M059J (cell line): ENCODE measurements at regions not wholly inside any gene's neighbourhood (a gene's known extent, or its start where the extent isn't known, plus 50 kb on each side); places are given as distances from the start of the nearest gene placed in this dataset.

ENCODE experiments used
- DNase-seq: peaks from one replicate; pipeline ENCODE4 v3.0.0-alpha.2; 2012; ENCODE audit warnings: low read depth

DNA sequence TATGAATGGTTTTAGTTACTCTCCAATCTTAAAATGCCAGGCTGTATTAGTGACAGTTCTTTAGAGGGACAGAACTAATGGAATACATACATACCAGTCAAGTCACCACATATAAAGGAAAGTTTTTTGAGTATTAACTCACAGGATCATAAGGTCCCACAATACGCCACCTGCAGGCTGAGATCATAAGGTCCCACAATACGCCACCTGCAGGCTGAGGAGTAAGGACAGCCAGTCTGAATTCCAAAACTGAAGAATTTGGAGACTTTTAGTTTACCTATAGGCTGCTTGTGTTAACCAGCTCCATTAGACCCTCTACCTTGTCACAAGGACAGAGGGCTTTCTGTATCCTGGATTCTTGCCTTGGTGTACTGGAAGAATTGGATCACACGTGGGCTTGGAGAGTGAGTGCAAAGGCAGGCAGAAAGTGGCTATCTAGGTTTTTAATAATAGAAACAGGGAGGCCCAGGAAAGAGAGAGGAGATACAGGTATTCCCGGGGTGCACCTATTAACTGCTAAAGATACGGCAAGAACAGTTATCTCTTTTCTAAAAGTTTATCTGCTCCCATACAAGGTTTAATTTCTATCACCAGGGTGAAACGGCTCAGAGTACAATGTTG is 234.9 kb upstream of the CYRIA start:
- DNase-seq = peak; percentile 7

DNA sequence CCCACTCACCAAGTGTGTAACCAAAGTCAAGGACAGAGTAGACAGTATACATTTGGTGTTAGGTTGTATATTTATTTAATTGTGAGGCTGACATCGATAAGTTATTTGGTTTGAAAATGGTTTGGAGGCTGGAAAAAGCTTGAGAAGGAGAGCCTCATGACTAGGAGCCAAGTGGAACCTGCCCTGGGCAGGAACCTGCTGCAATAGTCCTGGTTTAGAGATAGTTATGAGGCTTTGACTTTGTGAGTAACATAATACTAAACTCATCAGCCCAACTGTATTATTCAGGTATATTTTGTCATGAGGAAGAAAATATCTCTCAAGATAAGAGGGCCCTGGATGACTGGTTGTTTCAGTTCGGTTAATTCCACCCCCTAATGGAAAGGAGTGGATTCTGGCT is 234.3 kb upstream of the CYRIA start:
- DNase-seq = no peak

DNA sequence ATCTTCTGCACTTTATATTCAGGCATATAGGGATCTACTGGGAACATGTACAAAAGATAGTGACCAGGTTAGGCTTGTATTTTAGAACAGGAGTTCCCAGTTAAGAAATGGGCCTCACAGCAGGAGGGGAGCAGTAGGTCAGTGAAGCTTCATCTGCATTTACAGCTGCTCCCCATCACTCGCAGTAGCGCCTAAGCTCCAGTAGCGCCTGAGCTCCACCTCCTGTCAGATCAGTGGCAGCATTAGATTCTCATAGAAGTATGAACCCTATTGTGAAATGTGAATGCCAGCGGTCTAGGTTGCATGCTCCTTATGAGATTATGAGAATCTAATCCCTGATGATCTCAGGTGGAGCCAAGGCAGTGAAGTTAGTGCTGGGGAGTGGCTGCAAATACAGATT is 224.4 kb upstream of the CYRIA start:
- no peak for DNase-seq

DNA sequence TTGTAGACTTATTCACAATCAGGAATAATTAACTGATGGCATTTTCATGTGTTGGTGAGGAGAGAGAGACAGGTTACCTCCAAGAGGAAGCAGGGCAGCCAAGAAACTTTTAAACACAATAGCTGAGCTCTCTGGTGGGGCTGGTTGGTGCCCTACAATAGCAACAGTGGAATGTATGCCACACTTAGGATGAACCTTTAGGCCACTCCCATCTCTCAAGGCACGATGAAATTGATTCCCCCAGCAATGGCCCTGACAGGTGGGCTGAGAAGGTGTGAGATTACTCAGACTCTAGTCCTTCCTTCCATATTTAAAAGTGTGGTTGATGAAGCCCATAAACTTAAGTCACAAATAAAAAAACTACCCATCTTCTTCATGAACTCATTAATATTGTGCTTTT is 219.4 kb upstream of the CYRIA start:
- no peak for DNase-seq

DNA sequence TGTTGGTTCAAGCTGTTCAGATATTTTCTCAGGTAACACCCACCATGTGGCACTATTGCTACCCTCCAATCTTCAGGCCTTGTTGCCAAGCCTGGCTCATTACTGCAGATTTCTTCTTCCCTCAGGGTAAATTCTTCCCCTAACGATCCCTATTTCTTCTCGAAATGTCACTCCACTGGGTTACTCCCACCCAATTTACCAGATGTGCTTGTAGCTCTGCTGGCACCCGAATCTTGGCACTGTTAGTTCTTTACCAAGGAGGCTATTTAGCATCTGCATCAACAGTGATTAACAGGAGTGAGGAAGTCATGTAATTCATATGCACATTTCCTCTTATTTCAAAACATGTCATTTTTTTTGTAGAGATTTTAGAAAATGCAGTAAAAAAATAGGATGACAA is 217.1 kb upstream of the CYRIA start:
- DNase-seq = no peak

DNA sequence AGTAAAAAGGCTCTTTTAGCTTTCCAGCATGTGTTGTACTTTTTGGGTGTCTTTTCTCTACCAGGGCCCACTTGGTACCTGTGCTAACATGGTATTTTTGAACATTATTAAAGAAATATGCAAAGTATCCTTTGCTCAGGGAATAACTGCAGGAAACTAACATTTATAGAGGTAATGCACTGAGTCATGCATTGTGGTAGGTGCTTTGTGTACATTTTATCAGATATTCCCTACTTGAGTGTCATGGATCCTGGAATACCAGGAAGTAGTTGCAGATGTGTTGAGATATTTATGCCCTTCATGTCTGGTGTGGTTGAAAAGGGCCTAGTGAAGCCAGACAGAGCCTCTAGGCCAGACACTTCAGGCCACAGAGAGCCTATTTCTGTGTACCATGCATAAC is 215.5 kb upstream of the CYRIA start:
- no peak for DNase-seq

DNA sequence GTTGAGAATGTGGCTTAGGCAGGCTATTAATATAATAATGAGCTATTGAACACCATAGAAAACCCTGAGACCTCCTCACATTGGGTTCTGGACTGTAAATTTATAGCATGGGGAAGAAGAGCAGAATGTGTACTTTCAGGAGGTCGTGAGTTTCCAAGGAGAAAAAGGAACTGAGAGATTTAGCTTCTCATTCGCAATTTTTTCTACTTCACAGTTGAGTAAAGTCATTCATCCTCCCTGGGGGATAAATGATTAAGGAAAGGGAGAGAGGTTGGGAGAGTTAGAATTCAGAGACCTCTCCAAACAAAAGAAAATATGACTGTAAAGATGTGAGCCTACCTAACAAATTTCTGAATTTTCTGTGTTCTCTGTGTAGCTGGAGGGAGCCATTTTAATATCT is 205.8 kb upstream of the CYRIA start:
- DNase-seq = no peak

DNA sequence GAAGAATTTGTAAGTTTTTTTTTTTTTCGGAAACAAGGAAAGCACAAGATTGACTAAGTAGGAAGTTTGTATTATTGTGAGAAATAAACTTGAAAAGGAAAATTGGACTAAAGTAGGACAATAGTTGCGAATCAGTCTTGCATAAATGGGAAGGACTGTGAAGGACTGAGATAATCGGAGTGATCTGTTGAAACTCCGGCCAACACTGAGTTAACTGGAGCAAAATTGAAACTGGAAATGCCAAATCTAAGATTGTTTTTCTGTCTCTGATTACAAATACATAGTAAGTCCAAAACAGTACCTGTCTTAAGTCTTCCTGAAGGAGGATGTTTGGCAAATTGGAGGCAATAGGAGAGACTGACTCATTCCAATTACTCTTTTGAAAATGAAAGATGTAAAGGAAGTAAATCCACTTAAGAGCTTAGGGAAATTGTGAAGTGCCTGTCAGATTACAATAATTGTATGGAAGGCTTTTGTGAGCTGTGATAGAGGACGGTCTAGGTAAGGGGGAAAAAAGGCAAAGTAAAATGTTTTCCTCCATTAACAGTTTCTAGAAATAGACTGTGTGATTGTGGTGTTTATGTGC is 204.9 kb upstream of the CYRIA start:
- no peak for DNase-seq

DNA sequence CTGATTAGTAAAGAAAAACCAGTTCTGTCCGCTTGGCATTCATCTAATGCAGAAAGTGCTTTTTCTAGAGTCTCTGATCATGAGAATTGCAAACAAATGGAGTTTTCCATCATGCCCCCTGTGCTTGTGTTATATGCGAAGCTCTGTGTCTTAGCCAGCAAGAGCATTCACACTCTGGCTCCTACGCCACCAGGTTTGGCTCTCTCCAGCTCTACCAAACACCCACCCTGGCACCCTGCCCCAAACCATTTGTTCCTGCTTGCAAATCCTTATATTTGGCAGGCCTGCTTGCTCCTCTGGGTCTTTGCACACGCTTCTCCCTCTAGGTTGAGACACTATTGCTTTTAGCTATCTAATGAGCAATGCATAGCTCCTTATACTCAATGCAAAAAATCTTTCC is 204.1 kb upstream of the CYRIA start:
- no peak for DNase-seq

DNA sequence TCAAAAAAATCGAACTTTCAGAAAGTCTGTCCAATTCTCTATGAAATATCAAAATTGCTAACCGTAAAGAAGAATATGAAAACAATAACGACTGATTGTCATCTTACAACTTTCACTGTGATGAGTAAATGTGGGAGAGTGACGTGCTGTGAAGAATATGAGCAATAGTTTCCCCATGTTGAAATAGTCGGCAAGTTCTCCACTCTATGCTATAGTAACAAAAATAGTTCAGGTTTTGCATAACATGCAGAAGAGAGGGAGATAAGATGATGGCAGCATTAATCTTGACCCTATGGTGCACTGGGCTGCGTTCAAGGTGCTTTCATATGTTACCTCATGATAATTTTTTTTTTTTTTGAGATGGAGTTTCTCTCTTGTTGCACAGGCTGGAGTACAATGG is 196.8 kb upstream of the CYRIA start:
- DNase-seq = no peak

DNA sequence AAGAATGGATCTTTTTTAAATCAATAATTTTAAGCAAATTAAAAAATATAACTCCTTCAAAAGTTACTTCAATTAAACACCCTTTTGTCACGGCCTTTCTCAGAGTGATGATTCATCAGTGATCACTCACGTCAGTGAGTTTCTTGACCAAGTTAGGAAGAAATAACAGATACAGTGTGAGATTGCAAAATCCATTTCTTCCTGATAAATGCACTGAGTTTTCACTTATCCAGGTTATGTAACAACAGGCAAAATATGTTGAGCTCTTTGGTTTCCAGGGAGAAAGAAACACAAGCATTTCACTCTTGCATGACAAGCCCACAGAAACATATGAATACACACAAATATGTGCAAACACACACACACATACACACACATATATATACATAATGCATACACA is 195.9 kb upstream of the CYRIA start:
- DNase-seq = peak; percentile 9

DNA sequence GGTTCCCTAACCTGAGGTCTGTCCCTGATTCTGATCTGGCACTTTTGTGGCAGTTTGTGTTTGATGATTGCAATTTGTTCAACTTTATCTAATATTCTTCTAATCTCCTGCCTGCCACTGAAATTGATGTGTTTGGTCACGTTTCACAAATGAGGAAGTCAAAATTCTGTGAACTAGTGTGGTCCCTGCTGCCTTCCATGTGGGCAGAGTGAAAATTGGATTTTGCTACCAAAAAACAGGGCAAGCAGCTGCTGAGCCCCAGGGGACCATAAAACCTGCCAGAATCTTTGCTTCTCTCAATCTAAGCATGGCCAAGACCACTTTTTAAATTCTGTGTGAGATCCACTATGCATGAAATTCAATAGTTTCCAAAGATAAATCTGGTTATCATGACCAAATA is 195.5 kb upstream of the CYRIA start:
- DNase-seq = no peak

DNA sequence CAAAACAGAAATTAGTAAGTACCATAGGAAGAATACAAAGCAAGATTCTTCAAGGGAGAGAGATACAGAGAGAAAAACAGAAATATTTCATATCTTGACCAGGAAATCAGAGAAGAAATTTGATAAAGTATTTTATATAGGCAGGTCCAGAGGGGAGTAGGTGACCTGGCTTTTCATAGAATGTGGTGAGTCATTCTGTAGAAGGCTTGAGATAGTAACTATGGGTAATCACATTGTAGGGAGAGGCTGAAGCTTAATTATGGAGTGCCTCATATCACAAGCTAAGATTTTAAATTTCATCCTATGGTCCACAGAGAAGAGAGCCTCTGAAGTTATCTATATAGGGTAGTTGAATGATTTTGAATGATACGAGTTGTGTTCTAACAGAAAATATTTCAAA is 195.0 kb upstream of the CYRIA start:
- DNase-seq = no peak

DNA sequence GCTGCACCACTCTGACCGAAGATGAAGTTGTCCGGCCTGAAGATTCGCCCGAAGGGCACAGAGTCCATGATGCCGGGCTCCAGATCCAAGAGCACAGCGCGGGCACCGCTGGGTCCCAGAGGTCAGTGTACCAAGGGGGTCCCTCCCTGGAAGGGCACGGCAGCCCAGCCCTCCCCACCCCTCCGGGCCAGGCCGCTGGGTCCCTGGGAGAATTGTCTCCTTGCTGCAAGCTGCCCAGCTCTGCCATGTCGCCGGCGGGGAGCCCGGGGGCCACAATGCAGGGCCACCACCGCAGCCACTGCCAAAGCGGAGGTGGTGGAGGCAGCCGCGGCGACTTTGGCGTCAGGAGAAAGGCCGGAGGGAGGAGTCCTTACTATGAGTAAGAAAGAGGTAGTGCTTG is 189.5 kb upstream of the CYRIA start:
- DNase-seq = no peak

DNA sequence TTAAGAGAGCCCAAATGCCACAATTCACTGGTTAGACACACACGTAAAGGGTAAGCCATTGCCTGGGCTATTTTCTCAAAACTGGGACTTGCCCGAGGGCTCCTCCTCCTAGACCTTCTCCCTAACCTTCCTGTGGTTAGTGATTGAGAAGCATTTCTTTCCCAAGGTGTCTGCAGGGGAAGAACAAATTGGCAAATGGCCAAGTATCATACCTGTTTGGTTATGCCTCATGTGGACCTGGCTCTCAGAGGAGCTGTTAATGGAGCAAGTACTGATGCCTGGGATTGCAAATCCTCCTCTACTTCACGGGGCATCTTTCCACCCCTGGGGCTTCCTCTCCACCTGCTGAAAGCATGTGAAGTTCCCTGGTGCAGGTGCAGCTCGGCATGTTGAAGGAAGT is 187.5 kb upstream of the CYRIA start:
- DNase-seq = no peak

DNA sequence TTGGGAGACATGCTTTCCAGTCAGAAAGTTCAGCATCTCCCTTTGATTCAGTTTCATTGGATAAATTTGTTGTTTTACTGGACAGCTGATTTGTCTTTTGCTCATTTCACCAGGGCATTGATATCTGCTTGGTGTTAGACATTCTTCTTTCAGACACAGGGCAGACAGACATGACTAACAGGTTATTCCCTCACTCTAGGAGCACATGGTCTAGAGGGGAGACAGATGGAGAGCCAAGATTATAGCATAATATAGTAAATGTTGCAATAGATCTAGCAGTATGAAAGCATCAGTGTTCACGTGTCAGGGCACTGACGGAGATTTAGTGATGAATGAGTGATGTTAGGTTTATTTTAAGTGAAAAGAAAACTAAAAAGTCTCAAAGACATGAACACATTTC is 187.0 kb upstream of the CYRIA start:
- no peak for DNase-seq

DNA sequence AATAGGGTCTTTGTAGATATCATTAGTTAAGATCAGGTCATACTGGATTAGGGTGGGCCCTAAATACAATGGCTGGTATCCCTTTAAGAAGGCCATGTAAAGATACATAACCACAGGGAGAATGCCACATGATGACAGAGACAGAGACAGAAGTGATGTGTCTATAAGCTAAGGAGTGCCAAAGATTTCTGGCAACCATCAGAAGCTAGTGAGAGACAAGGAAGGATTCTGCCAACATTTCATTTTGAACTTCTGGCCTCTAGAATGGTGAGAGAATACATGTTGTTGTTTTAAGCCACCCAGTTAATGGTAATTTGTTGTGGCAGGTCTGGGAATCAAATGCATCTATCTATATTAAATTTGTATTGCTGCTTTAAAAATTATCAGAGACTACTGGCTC is 185.5 kb upstream of the CYRIA start:
- no peak for DNase-seq

DNA sequence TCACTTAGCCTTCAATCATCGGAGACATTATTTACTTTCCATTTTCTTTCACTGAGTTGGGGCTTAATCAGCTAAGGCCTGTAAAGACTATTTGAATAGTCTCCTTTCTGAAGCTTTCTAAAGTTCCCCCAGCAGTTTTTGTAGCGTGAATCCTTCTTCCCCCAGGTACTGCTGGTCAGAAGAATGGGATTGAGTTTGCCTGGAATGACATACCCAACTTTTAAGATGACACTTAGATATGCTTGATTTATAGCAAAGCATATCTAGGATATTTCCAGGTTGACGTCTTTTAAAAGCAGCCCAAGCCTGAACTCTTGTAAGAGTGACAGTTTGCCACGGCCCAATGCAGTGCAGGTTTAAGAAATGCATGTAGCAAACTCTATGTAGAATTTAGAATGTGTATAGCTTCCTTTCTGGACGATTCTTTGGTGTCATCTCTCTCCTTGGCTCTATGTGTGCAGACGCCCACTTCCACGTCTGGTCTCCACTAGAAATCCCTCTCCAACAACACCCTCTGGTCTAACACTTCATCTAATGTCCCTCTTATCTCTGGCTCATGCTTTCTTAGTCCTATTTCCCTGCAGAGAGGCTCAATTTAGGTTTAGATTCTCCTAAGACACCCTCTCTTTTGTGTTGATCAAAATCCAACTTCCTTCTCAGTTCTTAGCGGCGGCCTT is 175.0 kb upstream of the CYRIA start:
- DNase-seq = no peak

DNA sequence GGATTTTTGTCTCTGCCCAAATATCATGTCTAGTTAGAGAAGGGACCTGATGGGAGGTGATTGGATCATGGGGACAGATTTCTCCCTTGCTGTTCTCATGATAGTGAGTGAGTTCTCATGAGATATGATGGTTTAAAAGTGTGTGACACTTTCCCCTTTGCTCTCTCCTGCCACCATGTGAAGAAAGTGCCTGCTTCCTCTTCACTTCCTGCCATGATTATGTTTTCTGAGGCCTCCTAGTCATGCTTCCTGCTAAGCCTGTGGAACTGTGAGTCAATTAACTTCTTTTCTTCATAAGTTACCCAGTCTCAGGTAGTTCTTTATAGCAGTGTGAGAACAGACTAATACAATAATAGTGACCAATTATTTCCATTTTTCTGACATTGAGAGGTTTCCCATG is 167.3 kb upstream of the CYRIA start:
- DNase-seq = no peak

DNA sequence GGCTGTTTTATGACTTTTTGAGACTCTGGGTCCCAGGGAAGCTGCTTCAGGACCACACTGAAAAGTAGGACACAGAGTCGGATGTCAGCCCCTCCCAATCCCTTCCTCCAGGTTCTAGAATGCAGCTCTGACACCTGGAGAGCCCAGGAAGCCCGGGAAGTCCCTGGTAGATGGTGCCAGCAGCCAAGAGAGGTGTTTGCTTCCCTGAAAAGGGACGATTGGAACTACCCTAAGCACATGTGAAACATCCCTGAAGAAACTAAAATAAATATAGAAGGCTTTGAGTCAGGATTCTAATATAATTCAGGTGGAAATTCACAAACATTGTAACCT is 163.2 kb upstream of the CYRIA start:
- DNase-seq = no peak

DNA sequence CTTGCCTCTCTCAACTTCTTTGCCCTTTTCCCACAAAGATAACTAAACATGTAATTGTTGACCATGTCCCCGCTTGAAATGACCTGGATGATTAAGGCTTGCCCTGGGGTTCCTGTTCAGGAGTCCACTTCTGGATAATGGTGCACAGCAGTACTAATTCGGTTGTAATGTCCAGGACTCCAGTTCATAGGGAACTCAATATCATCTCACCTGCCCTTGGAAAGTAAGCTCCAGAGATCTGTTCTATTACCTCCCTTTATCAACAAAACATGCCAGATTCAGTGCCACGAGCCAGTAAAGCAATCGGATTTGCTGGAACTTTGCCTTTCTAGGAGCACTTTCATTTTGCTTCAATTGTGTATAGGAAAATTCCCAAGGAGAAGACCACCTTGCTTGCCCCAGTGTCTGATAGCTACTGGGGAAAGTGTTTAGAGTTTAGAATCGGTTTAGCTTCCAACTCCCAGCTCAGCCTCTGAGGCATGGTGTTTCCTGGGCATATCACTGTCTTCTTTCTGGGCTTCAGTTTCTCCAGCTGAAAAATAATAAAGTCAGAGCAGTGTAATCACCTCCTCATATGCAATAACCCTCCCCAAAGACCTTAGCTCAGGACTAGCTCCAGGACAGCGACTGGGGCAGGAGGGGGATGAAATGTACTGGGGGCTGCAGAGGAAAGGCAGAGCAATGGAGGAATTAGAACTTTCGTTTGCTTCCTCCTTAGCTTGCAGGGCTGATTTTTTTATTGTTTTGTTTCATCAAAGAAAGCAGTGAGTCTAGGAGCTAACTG is 162.6 kb upstream of the CYRIA start:
- DNase-seq = no peak

DNA sequence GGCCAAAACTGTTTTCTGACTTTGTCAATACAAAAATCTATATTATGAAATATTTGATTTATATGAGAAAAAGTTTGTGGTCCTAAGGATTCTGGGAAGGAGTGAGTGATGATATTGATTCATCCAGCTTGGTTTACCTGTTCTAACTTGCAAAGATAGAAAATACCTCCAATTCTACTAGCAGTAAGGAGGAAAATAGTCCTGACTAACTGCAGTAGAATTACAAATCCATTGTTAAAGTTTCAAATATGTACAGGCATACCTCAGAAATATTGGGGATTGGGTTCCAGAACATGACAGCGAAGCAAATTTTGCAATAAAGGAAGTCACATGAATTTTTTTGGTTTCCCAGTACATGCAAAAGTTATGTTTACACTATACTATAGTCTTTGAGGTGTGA is 158.8 kb upstream of the CYRIA start:
- no peak for DNase-seq

DNA sequence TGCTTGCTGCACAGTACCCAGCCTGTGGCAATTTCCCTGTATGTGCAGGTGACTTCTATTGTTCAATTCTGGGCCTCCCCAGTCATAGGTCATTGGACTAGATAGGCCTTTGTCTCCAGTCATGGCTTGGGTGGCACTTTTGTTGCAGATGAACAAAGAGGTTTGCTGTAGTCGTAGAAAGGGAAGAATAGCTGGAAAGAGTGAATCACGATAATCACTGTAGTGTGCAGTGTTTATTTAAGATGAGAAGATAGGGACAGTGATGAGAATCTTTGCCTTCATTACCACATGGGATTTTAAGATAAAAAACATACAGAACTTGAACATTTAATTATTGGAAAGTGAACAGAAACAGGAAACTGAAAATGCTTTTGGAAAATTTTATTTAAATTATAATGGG is 156.1 kb upstream of the CYRIA start:
- peak; percentile 0 for DNase-seq
